Esophagus squamous epithelium (tissue), 4 donors: ENCODE measurements at regions not wholly inside any gene's neighbourhood (a gene's known extent, or its start where the extent isn't known, plus 50 kb on each side); places are given as distances from the start of the nearest gene placed in this dataset.

Source experiments
- POLR2A ChIP-seq, 4 donors: fragments of 450-650 bp; IDR thresholded peaks; one replicate each; pipeline ENCODE4 v1.6.1; 2017; ENCODE audit warnings: antibody characterized with exemption in 4 of 4, mild to moderate bottlenecking in 4 of 4, moderate library complexity in 3 of 4
- TF ChIP-seq, protein P1 (sequence below), 6 experiments: fragments of 450-650 bp in 4 of 6; fragments of 200-600 bp in 2 of 6; sonication (generic) in 2 of 6; IDR thresholded peaks; one replicate each; pipeline ENCODE4 v1.5.1; 2016 to 2019; ENCODE audit warnings: antibody characterized with exemption in 6 of 6, mild to moderate bottlenecking in 4 of 6, moderate library complexity in 4 of 6

- TF ChIP-seq, protein P1, sequence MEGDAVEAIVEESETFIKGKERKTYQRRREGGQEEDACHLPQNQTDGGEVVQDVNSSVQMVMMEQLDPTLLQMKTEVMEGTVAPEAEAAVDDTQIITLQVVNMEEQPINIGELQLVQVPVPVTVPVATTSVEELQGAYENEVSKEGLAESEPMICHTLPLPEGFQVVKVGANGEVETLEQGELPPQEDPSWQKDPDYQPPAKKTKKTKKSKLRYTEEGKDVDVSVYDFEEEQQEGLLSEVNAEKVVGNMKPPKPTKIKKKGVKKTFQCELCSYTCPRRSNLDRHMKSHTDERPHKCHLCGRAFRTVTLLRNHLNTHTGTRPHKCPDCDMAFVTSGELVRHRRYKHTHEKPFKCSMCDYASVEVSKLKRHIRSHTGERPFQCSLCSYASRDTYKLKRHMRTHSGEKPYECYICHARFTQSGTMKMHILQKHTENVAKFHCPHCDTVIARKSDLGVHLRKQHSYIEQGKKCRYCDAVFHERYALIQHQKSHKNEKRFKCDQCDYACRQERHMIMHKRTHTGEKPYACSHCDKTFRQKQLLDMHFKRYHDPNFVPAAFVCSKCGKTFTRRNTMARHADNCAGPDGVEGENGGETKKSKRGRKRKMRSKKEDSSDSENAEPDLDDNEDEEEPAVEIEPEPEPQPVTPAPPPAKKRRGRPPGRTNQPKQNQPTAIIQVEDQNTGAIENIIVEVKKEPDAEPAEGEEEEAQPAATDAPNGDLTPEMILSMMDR (IDR thresholded peaks at IDR 0.05): no peak
- TF ChIP-seq POLR2A (IDR thresholded peaks at IDR 0.05): no peak
Measured at GRCh38 chr18:38237796-38238195, 672.2 kb upstream of the CELF4 start.
